Hepatocyte (in vitro differentiated cells): ENCODE measurements at regions not wholly inside any gene's neighbourhood (a gene's known extent, or its start where the extent isn't known, plus 50 kb on each side); places are given as distances from the start of the nearest gene placed in this dataset.

Source experiments
- DNase-seq: peaks from one replicate; pipeline ENCODE4 v3.0.0-alpha.2; 2016; ENCODE audit warnings: low spot score
- H2AFZ ChIP-seq: fragments of 200-600 bp; sonication (generic); 2 replicates; pipeline ENCODE4 v1.6.0; 2016; ENCODE audit warnings: antibody characterized with exemption, mild to moderate bottlenecking
- H3K27ac ChIP-seq: fragments of 200-600 bp; sonication (generic); 2 replicates; pipeline ENCODE4 v1.5.1; 2016; ENCODE audit warnings: mild to moderate bottlenecking
- H3K27me3 ChIP-seq: fragments of 200-600 bp; sonication (generic); 2 replicates; pipeline ENCODE4 v1.6.1; 2016
- H3K36me3 ChIP-seq: fragments of 200-600 bp; sonication (generic); replicated peaks from 2 replicates; pipeline ENCODE4 v1.5.1; 2016; ENCODE audit warnings: low read depth; ENCODE audit not compliant: insufficient read depth
- H3K4me1 ChIP-seq: fragments of 200-600 bp; sonication (generic); 2 replicates; pipeline ENCODE4 v1.5.1; 2016; ENCODE audit warnings: mild to moderate bottlenecking, moderate library complexity; ENCODE audit not compliant: insufficient read depth
- H3K4me2 ChIP-seq: fragments of 200-600 bp; sonication (generic); 2 replicates; pipeline ENCODE4 v1.6.0; 2016
- H3K4me3 ChIP-seq: fragments of 200-600 bp; sonication (generic); 2 replicates; pipeline ENCODE4 v1.5.1; 2016; ENCODE audit warnings: mild to moderate bottlenecking
- H3K79me2 ChIP-seq: fragments of 200-600 bp; sonication (generic); 2 replicates; pipeline ENCODE4 v1.6.0; 2017; ENCODE audit warnings: mild to moderate bottlenecking
- H3K9me2 ChIP-seq: fragments of 200-600 bp; sonication (generic); replicated peaks from 2 replicates; pipeline ENCODE4 v1.6.0; 2017; ENCODE audit warnings: mild to moderate bottlenecking; ENCODE audit not compliant: insufficient read depth
- H3K9me3 ChIP-seq: fragments of 200-600 bp; sonication (generic); 2 replicates; pipeline ENCODE4 v1.5.1; 2016; ENCODE audit warnings: low read depth, mild to moderate bottlenecking
- H4K20me1 ChIP-seq: fragments of 200-600 bp; sonication (generic); 2 replicates; pipeline ENCODE4 v1.6.0; 2016; ENCODE audit warnings: mild to moderate bottlenecking; ENCODE audit not compliant: insufficient read depth, poor library complexity, severe bottlenecking
- EZH2 ChIP-seq: fragments of 200-600 bp; sonication (generic); IDR thresholded peaks from 2 replicates; pipeline ENCODE4 v1.6.1; 2016; ENCODE audit warnings: antibody characterized with exemption, mild to moderate bottlenecking, borderline replicate concordance
- EZH2phosphoT487 ChIP-seq: fragments of 200-600 bp; sonication (generic); IDR thresholded peaks from one replicate; pipeline ENCODE4 v1.6.1; 2018; ENCODE audit warnings: antibody characterized with exemption, mild to moderate bottlenecking, low read depth, moderate library complexity; ENCODE audit not compliant: unreplicated experiment, severe bottlenecking
- WGBS: methylation state at CpG from one replicate; pipeline ENCODE4 v1.1.6; 2016; ENCODE audit warnings: low lambda C conversion rate; ENCODE audit errors: missing lambda C conversion rate; 5-methylcytosine and 5-hydroxymethylcytosine counted together
- TF ChIP-seq, protein P1 (sequence below): fragments of 200-600 bp; sonication (generic); IDR thresholded peaks from 2 replicates; pipeline ENCODE4 v1.5.1; 2016; ENCODE audit warnings: antibody characterized with exemption, mild to moderate bottlenecking; ENCODE audit not compliant: poor library complexity

DNA sequence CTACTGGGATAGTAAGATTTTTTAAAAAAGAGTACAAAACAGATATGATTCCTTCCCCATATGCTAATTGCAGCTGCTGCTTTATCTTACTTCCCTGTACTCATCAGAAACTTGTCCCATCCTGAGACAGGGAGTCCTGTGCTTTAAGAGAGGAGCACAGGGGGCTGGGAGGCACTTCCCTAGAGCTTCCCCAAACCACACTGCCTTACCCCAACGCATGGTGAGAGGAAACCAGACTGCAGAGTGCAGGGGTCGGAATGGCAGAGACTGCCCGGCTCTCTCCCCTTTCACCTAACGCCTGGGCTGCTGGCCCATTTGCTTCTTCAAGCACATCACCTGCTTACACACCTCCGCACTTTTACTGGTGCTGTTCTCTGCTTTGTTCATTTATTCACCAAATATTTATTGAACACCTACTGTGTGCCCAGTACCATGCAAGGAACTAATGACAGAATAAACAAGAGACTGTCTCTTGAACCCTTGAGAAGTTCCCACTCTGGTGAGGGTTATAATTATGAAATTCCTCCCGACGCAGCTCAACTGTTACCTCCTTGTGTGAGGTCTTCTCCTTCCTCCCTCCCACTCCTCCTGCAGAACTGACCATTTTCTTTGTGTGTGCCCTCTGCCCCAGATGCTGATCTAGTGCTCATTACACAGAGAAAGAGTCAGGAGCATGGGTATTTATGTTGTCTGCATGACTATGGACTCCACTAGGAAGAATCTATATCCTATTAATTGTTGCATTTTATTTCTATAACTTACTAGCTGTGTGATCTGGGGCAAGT, 289.7 kb downstream of the TCF7L2 start:
- H3K9me2 ChIP-seq: no peaks in the 10 kb centered on the region
- H3K4me3 ChIP-seq: no peak overlapping the region
- DNase-seq: no peak
- no peaks in the 10 kb centered on the region for H3K4me1 ChIP-seq
- 86% methylated on average over 7 of the region's 7 CpGs for WGBS
- H3K27ac ChIP-seq: no peak overlapping the region
- H4K20me1 ChIP-seq: no peaks in the 10 kb centered on the region
- H3K27me3 ChIP-seq: no peaks in the 10 kb centered on the region
- no peak for TF ChIP-seq EZH2
- TF ChIP-seq, protein P1, sequence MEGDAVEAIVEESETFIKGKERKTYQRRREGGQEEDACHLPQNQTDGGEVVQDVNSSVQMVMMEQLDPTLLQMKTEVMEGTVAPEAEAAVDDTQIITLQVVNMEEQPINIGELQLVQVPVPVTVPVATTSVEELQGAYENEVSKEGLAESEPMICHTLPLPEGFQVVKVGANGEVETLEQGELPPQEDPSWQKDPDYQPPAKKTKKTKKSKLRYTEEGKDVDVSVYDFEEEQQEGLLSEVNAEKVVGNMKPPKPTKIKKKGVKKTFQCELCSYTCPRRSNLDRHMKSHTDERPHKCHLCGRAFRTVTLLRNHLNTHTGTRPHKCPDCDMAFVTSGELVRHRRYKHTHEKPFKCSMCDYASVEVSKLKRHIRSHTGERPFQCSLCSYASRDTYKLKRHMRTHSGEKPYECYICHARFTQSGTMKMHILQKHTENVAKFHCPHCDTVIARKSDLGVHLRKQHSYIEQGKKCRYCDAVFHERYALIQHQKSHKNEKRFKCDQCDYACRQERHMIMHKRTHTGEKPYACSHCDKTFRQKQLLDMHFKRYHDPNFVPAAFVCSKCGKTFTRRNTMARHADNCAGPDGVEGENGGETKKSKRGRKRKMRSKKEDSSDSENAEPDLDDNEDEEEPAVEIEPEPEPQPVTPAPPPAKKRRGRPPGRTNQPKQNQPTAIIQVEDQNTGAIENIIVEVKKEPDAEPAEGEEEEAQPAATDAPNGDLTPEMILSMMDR: no peak
- no peak for TF ChIP-seq EZH2phosphoT487
- H3K79me2 ChIP-seq: no peaks in the 10 kb centered on the region
- no peaks in the 10 kb centered on the region for H3K36me3 ChIP-seq
- no peaks in the 10 kb centered on the region for H3K9me3 ChIP-seq
- H3K4me2 ChIP-seq: no peak overlapping the region
- no peak overlapping the region for H2AFZ ChIP-seq

DNA sequence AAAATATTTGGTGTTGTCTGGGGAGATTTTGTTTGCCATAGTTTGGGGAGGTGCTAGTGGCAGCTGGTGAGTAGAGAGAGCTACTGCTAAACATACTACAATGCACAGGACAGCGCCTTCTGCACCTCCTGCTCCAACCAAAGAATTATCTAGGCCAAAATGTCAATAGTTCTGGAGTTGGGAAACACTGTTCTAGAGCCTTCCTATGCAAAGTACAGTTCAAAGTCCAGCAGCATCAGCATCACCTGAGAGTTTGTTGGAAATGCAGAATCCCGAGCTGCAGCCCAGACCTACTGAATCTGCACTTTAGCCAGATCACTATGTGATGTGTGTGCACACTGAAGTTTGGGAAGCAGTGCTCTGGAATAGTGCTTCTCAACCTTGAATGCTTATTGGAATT, 290.7 kb downstream of the TCF7L2 start:
- Histone ChIP-seq H2AFZ (no peak overlapping the region), H3K79me2 (no peaks in the 10 kb centered on the region), H3K9me3 (no peaks in the 10 kb centered on the region), H3K4me3 (no peak overlapping the region), H3K4me1 (no peaks in the 10 kb centered on the region), H3K27ac (no peak overlapping the region), H3K27me3 (no peaks in the 10 kb centered on the region), H4K20me1 (no peaks in the 10 kb centered on the region), H3K9me2 (no peaks in the 10 kb centered on the region), H3K36me3 (no peaks in the 10 kb centered on the region), H3K4me2 (no peak overlapping the region)
- TF ChIP-seq, protein P1: no peak
- no peak for TF ChIP-seq EZH2
- no peak for TF ChIP-seq EZH2phosphoT487
- 94% methylated on average over 2 of the region's 2 CpGs for WGBS
- no peak for DNase-seq

DNA sequence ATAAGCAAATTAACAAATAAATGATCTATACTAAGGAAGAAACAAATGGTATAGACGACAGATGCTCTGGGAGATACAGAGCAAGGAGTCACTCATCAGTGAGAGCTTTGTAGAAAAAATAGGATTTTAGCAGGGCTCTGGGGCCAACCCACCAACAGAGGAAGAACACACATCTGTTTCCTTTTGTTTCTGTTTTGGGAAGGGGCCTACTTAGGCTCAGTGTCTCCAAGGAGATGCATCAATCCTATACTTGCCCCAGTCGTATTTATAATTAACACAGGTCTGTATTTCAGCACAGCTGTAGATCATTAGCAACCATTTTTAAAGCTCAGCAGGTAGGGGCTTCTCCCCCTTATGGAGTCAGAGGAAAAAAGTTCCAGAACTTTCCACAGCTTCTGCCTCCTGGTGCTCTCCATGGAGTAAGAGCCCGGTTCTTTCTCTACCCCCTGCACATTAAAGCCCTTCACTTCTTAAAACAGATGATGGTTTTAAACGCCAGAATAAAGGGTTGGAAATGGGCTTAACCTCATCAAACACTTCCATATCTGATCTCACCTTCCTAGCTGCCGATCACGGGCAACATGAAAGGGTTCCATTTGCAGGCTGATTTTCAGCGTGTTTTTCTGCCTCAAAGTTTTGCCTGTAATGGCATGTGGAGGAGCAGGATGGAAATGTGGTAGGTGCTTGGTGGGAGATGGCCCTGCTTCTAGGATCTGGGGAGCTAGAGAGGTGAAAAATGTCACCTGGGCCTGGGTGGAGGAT, 291.7 kb downstream of the TCF7L2 start:
- H3K27ac ChIP-seq: no peak overlapping the region
- H3K36me3 ChIP-seq: no peaks in the 10 kb centered on the region
- DNase-seq: no peak
- H4K20me1 ChIP-seq: no peaks in the 10 kb centered on the region
- no peaks in the 10 kb centered on the region for H3K9me2 ChIP-seq
- H3K4me1 ChIP-seq: no peaks in the 10 kb centered on the region
- no peaks in the 10 kb centered on the region for H3K9me3 ChIP-seq
- H3K79me2 ChIP-seq: no peaks in the 10 kb centered on the region
- H2AFZ ChIP-seq: no peak overlapping the region
- H3K4me3 ChIP-seq: no peak overlapping the region
- no peak overlapping the region for H3K4me2 ChIP-seq
- 61% methylated on average over 7 of the region's 7 CpGs for WGBS
- TF ChIP-seq EZH2: no peak
- TF ChIP-seq EZH2phosphoT487: no peak
- no peaks in the 10 kb centered on the region for H3K27me3 ChIP-seq

DNA sequence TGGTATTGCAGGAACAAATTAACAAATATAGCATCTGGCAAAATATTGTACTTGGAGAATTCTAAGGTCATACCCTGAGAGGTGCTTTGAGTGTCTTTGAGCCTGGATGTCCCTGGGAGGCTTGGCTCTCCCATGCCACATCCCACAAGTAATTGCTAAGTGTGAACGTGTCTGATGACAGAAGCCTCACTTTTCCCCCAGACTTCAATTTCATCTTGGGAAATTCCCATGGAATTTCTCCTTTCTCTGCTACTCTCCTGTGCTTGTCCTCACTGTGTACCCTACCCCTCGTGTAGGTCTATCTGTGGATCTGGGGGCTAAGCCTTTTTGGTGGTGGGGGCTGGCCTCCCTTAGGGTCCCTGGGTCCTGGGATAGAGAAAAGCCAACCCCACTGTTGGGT, 293.3 kb downstream of the TCF7L2 start:
- WGBS: 74% methylated on average over 2 of the region's 2 CpGs
- Histone ChIP-seq H3K4me1 (no peaks in the 10 kb centered on the region), H4K20me1 (no peaks in the 10 kb centered on the region), H3K27ac (no peak overlapping the region), H3K27me3 (no peaks in the 10 kb centered on the region), H3K9me3 (no peaks in the 10 kb centered on the region), H3K9me2 (no peaks in the 10 kb centered on the region), H2AFZ (no peak overlapping the region), H3K4me2 (no peak overlapping the region), H3K36me3 (no peaks in the 10 kb centered on the region), H3K79me2 (no peaks in the 10 kb centered on the region), H3K4me3 (no peak overlapping the region)
- no peak for TF ChIP-seq EZH2phosphoT487
- TF ChIP-seq, protein P1: no peak
- no peak for DNase-seq
